Left lung (tissue), 4 donors: ENCODE measurements at regions not wholly inside any gene's neighbourhood (a gene's known extent, or its start where the extent isn't known, plus 50 kb on each side); places are given as distances from the start of the nearest gene placed in this dataset.

Experiments
- ATAC-seq: fragments of 200-7000 bp; cut with Tn5 transposase; one replicate; pipeline ENCODE4 v1.9.1; 2020; ENCODE audit warnings: moderate library complexity
- DNase-seq, 4 donors: peaks; one replicate each; pipeline ENCODE4 v3.0.0-alpha.2; 2013 to 2020
- H3K27ac ChIP-seq, 2 donors: fragments of 200-600 bp; sonication (generic) in 1 of 2; one replicate each; pipeline versions ENCODE4 v1.5.0 to v1.8.0; 2020 to 2021
- H3K27me3 ChIP-seq, 2 donors: fragments of 200-600 bp; sonication (generic) in 1 of 2; one replicate each; pipeline versions ENCODE4 v1.5.0 to v1.8.0; 2020 to 2021
- H3K36me3 ChIP-seq, 2 donors: fragments of 200-600 bp; sonication (generic) in 1 of 2; one replicate each; pipeline versions ENCODE4 v1.5.0 to v1.8.0; 2020 to 2021
- H3K4me1 ChIP-seq, 2 donors: fragments of 200-600 bp; one replicate each; pipeline ENCODE4 v1.8.0; 2021
- H3K4me3 ChIP-seq, 2 donors: fragments of 200-600 bp; sonication (generic) in 1 of 2; one replicate each; pipeline versions ENCODE4 v1.5.0 to v1.8.0; 2020 to 2021; ENCODE audit warnings: mild to moderate bottlenecking in 1 of 2
- H3K9me3 ChIP-seq, 2 donors: fragments of 200-600 bp; sonication (generic) in 1 of 2; one replicate each; pipeline versions ENCODE4 v1.5.0 to v1.8.0; 2020 to 2021
- intact Hi-C, 2 donors: fragments of 100-400 bp; cut with DNase I; formaldehyde crosslinking; loops; one replicate each; pipeline versions ENCODE4 v1.11.2 to v1.14.2; 2022
- TF ChIP-seq, protein P1 (sequence below), 2 donors: fragments of 200-600 bp; sonication (generic) in 1 of 2; IDR thresholded peaks; one replicate each; pipeline versions ENCODE4 v1.5.0 to v1.8.0; 2021; ENCODE audit warnings: antibody characterized with exemption in 2 of 2
- donor health status: DM: no; HTN: yes; CAD: no.
- donor health status: DM: no; HTN: no; CAD: no.

DNA sequence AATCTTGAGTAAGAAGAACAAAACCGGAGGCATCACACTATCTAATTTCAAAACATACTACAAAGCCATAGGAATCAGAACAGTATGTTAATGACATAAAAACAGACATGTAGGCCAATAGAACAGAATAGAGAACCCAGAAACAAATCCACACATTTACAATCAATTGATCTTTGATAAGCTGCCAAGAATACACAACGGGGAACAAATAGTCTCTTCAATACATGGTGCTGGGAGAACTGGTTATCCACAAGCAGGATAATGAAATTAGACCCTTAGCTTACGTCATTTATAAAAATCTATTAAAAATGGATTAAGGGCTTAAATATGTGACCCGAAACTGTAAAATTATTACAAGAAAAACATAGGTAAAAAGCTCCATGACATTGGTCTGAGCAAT is 417.7 kb downstream of the INSC start:
- H3K4me3 ChIP-seq, result no peak overlapping the region
- no peaks in the 10 kb centered on the region for H3K36me3 ChIP-seq
- peaks cover 0 to 13% of the 10 kb centered on the region in 2 donors for H3K9me3 ChIP-seq
- H3K27me3 ChIP-seq, result no peaks in the 10 kb centered on the region
- TF ChIP-seq, protein P1, sequence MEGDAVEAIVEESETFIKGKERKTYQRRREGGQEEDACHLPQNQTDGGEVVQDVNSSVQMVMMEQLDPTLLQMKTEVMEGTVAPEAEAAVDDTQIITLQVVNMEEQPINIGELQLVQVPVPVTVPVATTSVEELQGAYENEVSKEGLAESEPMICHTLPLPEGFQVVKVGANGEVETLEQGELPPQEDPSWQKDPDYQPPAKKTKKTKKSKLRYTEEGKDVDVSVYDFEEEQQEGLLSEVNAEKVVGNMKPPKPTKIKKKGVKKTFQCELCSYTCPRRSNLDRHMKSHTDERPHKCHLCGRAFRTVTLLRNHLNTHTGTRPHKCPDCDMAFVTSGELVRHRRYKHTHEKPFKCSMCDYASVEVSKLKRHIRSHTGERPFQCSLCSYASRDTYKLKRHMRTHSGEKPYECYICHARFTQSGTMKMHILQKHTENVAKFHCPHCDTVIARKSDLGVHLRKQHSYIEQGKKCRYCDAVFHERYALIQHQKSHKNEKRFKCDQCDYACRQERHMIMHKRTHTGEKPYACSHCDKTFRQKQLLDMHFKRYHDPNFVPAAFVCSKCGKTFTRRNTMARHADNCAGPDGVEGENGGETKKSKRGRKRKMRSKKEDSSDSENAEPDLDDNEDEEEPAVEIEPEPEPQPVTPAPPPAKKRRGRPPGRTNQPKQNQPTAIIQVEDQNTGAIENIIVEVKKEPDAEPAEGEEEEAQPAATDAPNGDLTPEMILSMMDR (IDR thresholded peaks at IDR 0.05), result no peak
- no peak overlapping the region for H3K27ac ChIP-seq
- DNase-seq (no peak), ATAC-seq (no peak)
- intact Hi-C loops, result no loop called here
- no peaks in the 10 kb centered on the region for H3K4me1 ChIP-seq

- TF ChIP-seq, protein P1 (IDR thresholded peaks at IDR 0.05), result no peak
- Histone ChIP-seq H3K9me3 (peaks cover 0 to 8% of the 10 kb centered on the region in 2 donors), H3K27ac (no peak overlapping the region), H3K4me1 (no peaks in the 10 kb centered on the region), H3K27me3 (no peaks in the 10 kb centered on the region), H3K4me3 (no peak overlapping the region), H3K36me3 (no peaks in the 10 kb centered on the region)
- intact Hi-C loops, result no loop called here
- no peak for DNase-seq
- no peak for ATAC-seq
These were observed 419.5 kb downstream of the INSC start for GRCh38 chr11:15534266-15534665.

- DNase-seq, result no peak
- no peak overlapping the region for H3K4me3 ChIP-seq
- intact Hi-C loops, result no loop called here
- H3K9me3 ChIP-seq, result peaks cover 0 to 8% of the 10 kb centered on the region in 2 donors
- TF ChIP-seq, protein P1 (IDR thresholded peaks at IDR 0.05), result no peak
- no peaks in the 10 kb centered on the region for H3K27me3 ChIP-seq
- no peak for ATAC-seq
- H3K4me1 ChIP-seq, result no peaks in the 10 kb centered on the region
- no peaks in the 10 kb centered on the region for H3K36me3 ChIP-seq
- no peak overlapping the region for H3K27ac ChIP-seq
These were observed 420.7 kb downstream of the INSC start for GRCh38 chr11:15535414-15535813.

GRCh38 chr11:15536438-15536837 is 421.7 kb downstream of the INSC start:
- DNase-seq, result no peak
- Histone ChIP-seq H3K27me3 (no peaks in the 10 kb centered on the region), H3K27ac (no peak overlapping the region), H3K4me3 (no peak overlapping the region), H3K9me3 (peaks cover 0 to 8% of the 10 kb centered on the region in 2 donors), H3K4me1 (no peaks in the 10 kb centered on the region), H3K36me3 (no peaks in the 10 kb centered on the region)
- no peak for ATAC-seq
- TF ChIP-seq, protein P1 (IDR thresholded peaks at IDR 0.05), result no peak
- intact Hi-C loops, result no loop called here

DNA sequence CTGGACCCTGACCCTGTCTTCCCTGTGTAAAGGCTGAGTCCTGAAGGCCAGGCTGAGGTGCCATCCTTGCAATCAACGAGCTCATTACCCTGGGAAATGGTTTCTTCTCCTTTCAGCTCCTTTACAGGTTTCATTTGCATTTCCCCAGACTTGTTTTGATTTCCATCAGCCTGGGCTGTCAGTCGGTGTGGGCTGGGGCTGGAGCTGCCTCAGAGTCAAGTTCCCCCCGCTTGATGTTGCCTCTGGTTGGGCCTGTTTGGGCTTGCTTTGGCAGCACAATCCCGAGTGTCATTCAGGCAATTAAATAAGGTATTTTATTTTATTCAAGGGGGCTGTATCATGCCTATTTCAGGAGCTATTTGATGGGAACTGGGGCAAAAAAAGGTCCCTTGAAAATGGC is 424.9 kb downstream of the INSC start:
- TF ChIP-seq, protein P1 (IDR thresholded peaks at IDR 0.05), result no peak
- DNase-seq (no peak), ATAC-seq (no peak)
- Histone ChIP-seq H3K36me3 (no peaks in the 10 kb centered on the region), H3K4me3 (no peak overlapping the region), H3K27me3 (no peaks in the 10 kb centered on the region), H3K27ac (no peak overlapping the region), H3K4me1 (no peaks in the 10 kb centered on the region), H3K9me3 (no peaks in the 10 kb centered on the region)
- intact Hi-C loops, result no loop called here
